Skeletal muscle cell (primary cell): ENCODE measurements at regions not wholly inside any gene's neighbourhood (a gene's known extent, or its start where the extent isn't known, plus 50 kb on each side); places are given as distances from the start of the nearest gene placed in this dataset.
A peak's percentile ranks its signal among the peaks of the same experiment; 100 is the strongest.

Experiments
- DNase-seq: peaks from one replicate; pipeline ENCODE4 v3.0.0-alpha.2; 2010; ENCODE audit warnings: low read depth
- H3K4me3 ChIP-seq: 2 replicates; pipeline ENCODE4 v1.5.1; 2011; ENCODE audit warnings: low read depth, mild to moderate bottlenecking, control low read depth, low read length, moderate library complexity

- no peak overlapping the region for H3K4me3 ChIP-seq
- DNase-seq: no peak
Observed at GRCh38 chr11:32161293-32161692, 70.4 kb downstream of the RCN1 start.

- no peak overlapping the region for H3K4me3 ChIP-seq
- no peak for DNase-seq
Observed at GRCh38 chr11:32162351-32162750, 71.5 kb downstream of the RCN1 start.

DNA sequence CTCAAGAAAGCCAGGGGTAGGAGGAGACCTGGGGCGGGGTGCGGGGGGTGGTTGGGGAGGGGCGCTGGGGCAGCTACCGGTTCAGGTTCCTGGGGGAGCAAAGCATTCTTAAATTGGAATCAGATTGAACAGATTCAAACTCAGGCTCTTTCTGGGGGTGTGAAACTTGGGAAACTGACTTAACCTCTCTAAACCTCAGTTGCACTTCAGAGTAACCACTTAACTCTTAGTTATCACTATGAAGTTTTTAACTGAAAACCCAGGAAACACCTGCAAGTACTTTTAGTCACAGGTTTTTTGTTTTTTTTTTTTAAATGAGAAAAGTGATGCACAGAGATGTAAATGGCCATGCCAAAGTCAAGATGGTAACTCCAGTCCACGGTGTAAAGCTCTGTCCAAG is 72.0 kb downstream of the RCN1 start:
- no peak for DNase-seq

DNA sequence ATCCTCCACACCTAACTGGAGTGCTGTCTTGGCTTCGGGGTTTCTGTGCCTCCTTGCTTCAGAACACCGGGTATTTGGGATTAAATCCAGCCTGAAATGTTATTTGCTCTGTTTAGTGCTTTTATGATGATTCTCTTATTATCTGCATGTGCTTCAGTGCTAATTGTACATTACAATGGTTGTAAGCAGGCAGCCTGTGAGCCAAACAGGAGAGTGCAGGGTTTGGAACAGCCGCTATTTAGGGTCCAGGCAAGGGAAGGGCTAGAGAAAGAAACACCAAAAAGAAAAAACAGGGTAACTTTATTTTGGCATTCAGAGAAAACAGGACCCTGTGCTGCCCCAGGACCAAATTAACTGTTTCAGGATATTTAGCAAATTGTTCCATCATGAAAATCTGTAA is 72.7 kb downstream of the RCN1 start:
- H3K4me3 ChIP-seq: no peak overlapping the region

More for the DNA sequence above, 72.0 kb downstream of the RCN1 start:
- no peak overlapping the region for H3K4me3 ChIP-seq

GRCh38 chr11:32164836-32165235 is 74.0 kb downstream of the RCN1 start:
- H3K4me3 ChIP-seq: no peak overlapping the region
- DNase-seq: no peak

More for the DNA sequence above, 72.7 kb downstream of the RCN1 start:
- no peak for DNase-seq

- DNase-seq: no peak
Observed at GRCh38 chr11:32168924-32169323, 78.0 kb downstream of the RCN1 start.

GRCh38 chr11:32171445-32171844 is 80.6 kb downstream of the RCN1 start:
- DNase-seq: no peak
- H3K4me3 ChIP-seq: no peak overlapping the region

More at GRCh38 chr11:32168924-32169323, 78.0 kb downstream of the RCN1 start:
- H3K4me3 ChIP-seq: no peak overlapping the region

DNA sequence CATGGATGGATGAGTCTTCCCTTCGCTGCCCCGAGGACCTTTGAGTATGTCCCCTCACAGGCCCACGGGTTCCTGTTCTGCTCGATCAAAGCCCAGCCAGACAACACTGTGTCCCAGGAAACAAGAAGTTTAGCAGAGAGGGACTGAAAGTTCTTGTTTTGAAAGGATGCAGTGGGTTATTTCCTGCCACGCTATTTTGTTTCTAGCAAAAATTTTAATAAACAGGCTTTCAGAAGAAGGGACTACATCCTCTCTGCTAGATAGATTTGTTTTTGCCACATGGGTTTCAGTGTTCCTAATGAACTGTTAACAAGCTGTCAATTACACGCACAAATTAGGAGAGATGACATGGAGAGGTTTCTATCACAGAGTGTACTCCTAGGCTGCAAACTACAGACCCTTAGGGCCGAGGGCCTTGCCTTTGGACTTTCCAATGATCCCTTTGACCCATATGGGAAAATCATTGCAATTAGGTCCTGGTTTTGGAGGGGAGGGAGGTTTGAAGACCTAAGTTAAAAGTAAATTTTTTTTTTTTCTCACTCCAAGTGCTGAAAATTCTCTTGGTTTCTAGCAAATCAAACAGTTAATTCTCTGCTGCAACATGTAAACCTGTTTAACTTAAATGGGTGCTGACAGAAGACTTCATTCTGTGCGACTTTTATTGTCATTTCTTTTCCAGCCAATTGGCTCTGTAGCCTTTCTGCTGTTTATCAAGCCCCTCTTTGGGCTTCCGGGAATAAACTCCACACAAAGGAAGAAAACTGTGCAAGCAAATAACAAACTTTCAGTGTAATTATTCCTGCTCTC is 81.4 kb downstream of the RCN1 start:
- no peak overlapping the region for H3K4me3 ChIP-seq
- no peak for DNase-seq

DNA sequence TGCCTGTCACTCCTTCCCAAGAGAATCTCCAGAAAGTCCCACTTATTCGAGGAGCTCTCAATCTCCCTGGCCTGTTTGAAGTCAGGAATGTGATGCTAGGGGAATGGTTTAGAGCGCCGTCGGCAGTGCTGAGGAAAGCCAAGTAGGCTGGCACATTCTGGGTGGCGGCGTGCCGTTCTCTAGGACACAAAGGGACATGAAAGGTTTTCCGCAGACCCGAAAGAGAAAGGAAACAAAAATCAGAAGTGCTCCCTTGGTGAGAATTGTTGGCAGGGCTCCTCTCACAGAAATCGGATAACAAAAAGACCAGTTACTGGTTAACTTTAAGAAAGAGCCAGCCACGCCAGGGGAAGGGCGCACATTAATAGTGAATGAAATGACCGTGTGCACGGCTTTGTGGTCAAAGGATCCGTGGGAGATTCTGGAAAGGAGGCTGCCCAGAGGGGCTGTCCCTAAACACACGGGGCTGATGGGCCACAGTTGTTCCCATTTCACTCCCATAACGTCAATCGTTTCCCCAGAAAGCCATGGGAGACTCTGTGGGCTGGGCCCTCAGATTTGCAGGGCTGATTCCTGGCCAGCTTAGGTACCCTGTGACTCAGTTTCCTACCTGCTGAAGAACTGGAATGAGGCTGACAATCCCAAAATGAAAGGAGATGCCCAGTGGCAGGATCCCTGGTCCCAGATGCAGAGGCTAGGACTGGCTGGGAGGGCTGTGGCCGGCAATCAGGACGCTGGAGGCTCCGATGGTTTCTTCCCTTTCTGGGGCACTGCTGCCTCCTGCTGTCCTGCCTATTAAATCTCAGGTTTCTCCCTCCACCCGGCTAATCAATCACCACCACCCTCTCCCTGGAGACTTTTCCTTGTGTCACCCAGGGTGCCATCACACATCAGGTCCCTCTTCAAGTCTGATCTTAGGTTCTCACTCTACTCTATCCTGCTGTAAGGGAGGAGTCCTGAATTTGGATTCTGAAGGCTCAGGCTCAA is 82.3 kb downstream of the RCN1 start:
- peak; percentile 19 for DNase-seq
- peak overlapping the region; percentile 29 for H3K4me3 ChIP-seq

DNA sequence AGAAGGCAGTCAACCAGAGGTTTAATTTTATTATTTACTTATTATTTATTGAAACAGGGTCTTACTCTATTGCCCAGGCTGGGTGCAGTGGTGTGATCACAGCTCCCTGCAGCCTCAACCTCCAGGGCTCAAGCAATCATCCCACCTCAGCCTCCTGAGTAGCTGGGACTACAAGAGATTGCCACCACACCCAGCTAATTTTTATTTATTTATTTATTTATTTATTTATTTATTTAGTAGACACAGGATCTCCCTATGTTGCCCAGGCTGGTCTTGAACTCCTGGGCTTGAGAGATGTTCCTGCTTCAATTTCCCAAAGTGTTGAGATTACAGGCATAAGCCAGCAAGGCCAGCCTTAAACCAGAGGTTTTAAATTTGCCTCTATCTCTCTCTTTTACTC is 83.1 kb downstream of the RCN1 start:
- no peak for DNase-seq
- no peak overlapping the region for H3K4me3 ChIP-seq

DNA sequence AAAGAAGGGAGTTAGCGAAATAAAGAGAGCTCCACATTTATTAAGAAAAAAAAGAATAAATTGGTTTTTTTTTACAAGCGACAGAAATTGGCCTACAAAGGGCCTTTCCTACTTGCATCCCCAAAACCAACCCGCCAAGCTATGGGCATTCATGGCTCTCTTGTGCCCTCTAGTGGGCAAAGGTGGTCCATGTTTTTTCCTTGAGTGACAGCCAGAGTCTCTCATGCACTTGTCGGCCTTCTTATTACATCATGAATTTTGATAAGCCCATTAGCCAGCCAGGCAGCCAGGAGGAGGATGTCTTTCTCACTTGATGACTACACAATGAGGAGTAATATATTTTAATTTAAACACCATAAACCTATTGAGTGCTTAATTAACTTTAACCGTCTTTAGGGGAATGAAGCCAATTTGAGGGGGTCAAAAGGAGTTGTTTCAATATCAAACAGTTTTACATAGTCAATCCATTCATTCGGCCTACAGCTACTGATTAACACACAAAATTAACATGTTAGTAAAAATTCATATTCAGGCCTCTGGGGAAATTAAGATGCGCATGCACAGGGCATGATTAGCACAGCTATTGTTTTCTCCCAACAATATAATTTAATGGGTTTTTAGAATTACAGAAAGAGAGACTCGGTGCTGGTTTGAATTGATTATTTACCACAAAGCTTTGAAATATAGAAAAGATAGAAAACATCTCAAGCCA is 85.5 kb downstream of the RCN1 start:
- DNase-seq: peak; percentile 23
- no peak overlapping the region for H3K4me3 ChIP-seq

- H3K4me3 ChIP-seq: no peak overlapping the region
- DNase-seq: no peak
Observed at GRCh38 chr11:32178692-32179091, 87.8 kb downstream of the RCN1 start.

DNA sequence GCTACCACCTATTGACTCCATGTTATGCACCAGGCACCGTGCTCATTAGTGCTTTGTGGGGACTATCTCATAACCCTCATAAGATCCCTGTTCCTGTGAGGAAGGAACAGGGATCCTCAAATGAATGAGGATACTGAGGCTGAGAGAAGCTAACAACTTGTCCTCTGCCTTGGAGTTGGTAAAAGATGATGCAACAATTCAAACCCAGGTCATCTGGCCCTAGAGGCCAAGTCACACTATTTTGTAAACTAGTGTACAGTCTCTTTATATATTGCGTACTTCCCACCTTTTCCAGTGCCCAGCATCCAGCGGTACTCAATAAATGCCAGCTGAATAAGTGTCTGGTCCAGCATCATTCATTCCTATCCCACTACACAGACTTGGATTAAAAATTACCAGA is 92.6 kb downstream of the RCN1 start:
- DNase-seq: no peak

DNA sequence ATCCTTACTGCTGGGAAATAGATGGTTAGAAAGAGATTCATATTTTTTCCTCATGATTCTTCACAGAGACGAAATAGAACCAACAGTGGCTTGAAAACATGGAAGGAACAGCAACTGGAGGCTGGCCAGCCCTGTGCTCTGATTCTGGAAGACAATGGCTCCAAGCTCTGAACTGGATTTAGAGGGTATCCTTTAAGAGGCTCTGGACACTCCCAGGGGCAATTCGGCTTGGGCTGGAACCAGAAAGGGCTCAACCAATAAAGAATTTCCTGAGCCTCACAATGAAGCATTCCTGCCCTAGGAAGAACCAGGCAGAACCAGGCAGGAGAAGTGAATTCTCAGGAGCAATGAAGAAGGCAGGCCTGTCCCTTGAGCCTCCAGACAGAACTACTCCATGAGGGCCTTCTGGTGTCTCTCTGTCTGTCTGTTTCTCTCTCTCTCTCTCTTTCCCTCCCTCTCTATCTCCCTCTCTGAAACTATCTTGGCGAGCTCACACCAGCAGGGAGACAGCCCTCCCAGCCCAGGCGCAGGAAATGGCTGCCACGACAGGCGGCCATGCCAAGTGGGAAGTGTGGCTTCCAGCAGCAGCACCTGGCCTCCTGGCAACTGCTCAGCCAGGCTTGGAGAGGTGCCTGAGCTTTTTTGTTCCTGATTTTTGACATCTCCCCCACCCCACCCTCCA is 93.3 kb downstream of the RCN1 start:
- no peak for DNase-seq
- H3K4me3 ChIP-seq: no peak overlapping the region

More for the DNA sequence above, 92.6 kb downstream of the RCN1 start:
- no peak overlapping the region for H3K4me3 ChIP-seq

DNA sequence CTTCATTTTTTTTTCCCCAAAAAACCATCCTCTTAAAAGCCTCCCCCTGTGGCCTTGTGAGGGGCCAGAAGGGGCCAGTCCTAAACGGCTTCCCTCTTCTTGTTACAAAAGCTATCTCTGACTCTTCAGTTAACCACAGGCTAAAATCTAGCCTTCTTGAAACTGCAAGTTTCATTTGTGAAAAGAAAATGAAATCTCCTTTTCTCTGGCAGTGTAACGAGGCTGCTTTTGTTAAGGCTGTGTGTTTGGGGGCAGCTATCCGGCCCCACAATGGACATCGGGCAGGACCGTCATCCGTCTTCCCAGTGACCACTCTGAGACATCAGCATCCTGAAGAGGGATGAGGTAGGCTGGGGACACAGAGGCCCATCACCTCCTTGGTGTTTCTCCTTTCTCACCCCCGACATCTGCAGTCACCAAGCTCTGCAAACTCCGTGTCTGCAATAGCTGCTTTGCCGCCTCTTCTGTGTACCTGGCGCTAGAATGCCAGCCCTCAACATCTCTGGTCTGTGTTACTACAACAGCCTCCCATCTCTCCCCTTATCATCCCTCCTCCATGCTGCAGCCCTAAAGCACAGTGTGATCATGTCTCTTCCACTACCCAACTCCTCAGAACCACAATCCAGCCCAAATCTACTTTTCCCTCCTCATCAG is 94.0 kb downstream of the RCN1 start:
- no peak overlapping the region for H3K4me3 ChIP-seq
- no peak for DNase-seq

DNA sequence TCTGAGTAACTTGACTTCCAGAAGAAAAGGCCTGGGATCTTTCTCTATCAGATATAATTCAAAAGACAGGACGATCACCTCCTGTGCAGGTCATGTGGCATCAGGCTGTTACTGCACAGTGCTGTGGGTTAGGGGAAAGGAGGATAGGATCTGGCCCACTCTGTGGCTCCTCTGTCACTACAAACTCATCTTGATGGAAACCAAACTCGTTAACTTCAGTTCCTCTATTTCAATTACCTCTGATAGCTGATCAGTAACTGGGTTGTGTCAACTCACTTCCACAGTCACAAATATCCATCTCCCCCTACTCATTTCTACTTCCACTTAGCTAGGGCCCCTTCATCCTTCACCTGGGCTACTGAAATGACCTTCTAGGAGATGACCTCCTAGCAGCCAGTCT is 95.2 kb downstream of the RCN1 start:
- no peak for DNase-seq
- H3K4me3 ChIP-seq: no peak overlapping the region

- H3K4me3 ChIP-seq: no peak overlapping the region
- DNase-seq: no peak
Observed at GRCh38 chr11:32187111-32187510, 96.2 kb downstream of the RCN1 start.

- no peak for DNase-seq
- no peak overlapping the region for H3K4me3 ChIP-seq
Observed at GRCh38 chr11:32188785-32189184, 97.9 kb downstream of the RCN1 start.

GRCh38 chr11:32196137-32196536 is 105.3 kb downstream of the RCN1 start:
- DNase-seq: no peak
- no peak overlapping the region for H3K4me3 ChIP-seq
